Pons (tissue), 1 donor: ENCODE measurements at regions not wholly inside any gene's neighbourhood (a gene's known extent, or its start where the extent isn't known, plus 50 kb on each side); places are given as distances from the start of the nearest gene placed in this dataset.

ENCODE experiments used
- DNase-seq: peaks from one replicate; pipeline ENCODE4 v3.0.0-alpha.2; 2016; ENCODE audit warnings: low spot score

- no peak for DNase-seq
Measured at GRCh38 chr15:101551696-101552591, 62.4 kb upstream of the PCSK6 start.

- no peak for DNase-seq
Measured at GRCh38 chr15:101550124-101550523, 60.6 kb upstream of the PCSK6 start.

- no peak for DNase-seq
Measured at GRCh38 chr15:101549647-101550046, 60.1 kb upstream of the PCSK6 start.

- no peak for DNase-seq
Measured at GRCh38 chr15:101547737-101548136, 58.2 kb upstream of the PCSK6 start.

GRCh38 chr15:101545548-101546505 is 56.3 kb upstream of the PCSK6 start:
- DNase-seq, result no peak

GRCh38 chr15:101544613-101544945 is 55.1 kb upstream of the PCSK6 start:
- no peak for DNase-seq

DNA sequence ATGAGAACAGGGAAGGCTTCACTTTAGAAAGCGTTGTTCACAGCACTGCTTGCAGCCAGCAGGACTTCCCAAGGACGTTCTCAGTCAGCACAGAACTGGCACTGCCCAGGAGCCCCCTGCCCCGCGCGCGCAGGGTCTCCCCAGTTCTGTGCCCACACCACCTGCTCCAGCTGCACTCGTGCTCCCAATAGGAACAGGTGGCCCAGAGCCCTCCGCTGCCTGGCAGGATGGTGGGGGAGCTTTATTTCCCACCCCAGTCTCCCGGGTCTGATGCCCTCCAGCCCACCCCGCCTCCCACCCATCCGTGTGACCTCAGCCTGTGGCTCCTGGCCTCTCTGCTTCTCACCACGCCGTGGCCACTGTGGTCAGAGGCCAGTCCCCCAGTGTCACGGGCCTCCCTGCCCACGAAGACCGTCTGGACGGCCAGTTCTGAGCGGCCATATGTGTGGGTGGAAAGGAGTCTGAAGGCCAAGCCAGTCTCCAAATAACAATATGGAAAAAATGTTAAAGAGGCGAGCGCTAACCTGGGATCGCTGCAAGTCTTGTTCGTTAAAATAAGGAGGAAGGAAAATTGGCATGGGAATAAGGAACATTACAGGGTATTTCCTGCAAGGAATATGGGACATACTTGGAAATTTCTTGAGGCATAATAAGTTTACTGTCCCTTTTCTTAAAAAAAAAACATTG is 54.6 kb upstream of the PCSK6 start:
- DNase-seq, result no peak

GRCh38 chr15:101543431-101543830 is 53.9 kb upstream of the PCSK6 start:
- no peak for DNase-seq

DNA sequence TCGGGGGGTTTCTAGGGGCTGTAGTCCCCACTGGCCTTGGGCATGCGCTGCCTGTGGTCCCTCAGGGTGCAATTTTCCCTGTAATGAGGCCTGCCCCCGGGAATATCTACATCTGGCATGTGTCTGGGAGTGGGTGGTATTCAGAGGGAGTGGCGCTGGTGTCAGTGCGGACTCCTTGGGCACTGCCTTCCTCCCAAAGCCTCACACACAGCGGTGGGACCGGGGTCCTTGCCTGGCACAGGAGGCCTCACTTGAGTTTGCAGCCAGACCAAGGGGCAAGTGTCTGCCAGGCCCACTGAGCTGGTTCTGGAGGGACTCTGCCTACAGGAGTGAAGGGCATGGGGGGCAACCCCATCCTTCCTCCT is 53.5 kb upstream of the PCSK6 start:
- no peak for DNase-seq

DNA sequence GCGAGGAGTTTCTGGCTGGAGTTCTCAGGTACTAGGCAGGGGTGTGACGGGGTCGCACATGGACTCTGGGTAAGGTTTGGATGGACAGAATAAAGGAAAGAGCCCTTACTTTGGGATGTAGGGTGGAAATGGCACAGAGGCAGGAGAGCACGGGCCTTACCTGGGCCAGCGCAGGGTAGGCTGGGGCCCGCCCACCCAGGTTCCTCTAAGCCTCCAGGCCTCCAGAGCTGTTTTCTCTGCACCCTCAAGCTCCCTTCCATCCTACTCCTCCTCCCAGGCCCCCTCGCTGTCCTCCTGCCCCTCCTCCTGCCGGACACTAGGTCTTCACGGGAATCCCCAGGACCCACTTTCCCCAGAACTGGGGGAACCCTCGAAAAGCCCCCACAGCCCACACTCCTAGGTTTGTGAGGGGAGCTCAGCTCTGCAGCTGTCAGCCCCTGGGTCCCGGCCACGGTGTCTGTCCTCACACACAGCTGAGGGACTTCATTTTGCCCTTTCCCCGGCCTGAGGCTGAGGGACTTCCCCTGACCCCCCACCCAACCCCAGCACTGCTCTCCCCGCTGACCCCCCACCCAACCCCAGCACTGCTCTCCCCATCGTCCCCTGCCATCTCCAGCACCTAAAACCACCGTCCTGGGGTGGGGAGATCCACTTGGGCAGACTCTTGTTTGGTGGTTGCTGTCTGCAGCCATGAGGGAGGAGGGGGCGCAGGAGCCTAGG is 53.0 kb upstream of the PCSK6 start:
- no peak for DNase-seq

- no peak for DNase-seq
Measured at GRCh38 chr15:101541501-101542292, 52.2 kb upstream of the PCSK6 start.

GRCh38 chr15:101540480-101541239 is 51.2 kb upstream of the PCSK6 start:
- no peak for DNase-seq

DNA sequence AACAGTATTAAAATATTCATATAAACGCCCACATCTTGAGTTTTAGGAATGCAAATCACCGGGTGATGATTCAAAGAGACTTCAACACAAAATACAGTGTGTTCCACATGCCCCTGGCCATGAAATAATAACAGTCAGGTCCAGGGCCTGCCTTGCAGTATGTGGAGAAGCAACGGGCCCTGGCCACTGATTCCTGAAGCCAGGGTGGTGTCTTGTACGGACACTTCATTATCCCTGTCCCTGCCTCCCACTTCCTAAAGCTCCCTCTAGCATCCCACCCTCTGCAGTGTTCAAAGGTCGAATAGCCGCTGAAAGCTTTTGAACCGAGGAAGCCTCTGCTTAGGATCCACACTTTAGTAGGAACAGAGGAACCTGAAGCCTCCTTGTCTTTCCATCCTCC is 50.4 kb upstream of the PCSK6 start:
- no peak for DNase-seq

DNA sequence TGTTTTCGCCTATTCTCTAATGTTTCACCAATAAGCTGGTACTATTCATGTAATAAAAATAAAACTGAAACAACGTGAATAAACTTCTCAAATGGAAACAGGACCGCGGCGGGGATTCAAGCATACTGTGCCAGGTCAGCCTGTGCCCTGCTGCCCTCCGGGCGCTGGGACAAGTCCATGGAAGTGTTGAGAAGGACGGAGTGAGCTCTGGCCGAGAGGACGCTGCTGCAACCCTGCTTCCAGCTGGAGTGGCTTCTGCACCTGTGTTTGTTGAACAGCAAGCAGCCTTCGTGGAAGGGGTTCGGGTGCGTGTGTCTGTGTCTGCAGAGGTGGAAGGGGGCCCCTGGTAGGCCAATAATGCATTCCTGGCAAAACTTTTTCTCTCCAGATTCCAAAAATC is 50.0 kb upstream of the PCSK6 start:
- no peak for DNase-seq
